Cardiac muscle cell (in vitro differentiated cells and primary cell): ENCODE measurements at regions not wholly inside any gene's neighbourhood (a gene's known extent, or its start where the extent isn't known, plus 50 kb on each side); places are given as distances from the start of the nearest gene placed in this dataset.
A peak's percentile ranks its signal among the peaks of the same experiment; 100 is the strongest.

ENCODE experiments used
- DNase-seq, 2 donors: peaks; one replicate each; pipeline versions ENCODE4 v3.0.0 to v3.0.0-alpha.2; 2010 to 2017; ENCODE audit warnings: low read depth in 1 of 2, low spot score in 1 of 2
- H3K27ac ChIP-seq: fragments of 200-600 bp; sonication (generic); 2 replicates; pipeline ENCODE4 v1.5.1; 2016
- H3K27me3 ChIP-seq: fragments of 200-600 bp; sonication (generic); 2 replicates; pipeline ENCODE4 v1.6.0; 2016; ENCODE audit warnings: control low read depth
- H3K36me3 ChIP-seq: fragments of 200-600 bp; sonication (generic); 2 replicates; pipeline ENCODE4 v1.5.1; 2016; ENCODE audit warnings: control low read depth
- H3K4me1 ChIP-seq: fragments of 200-600 bp; sonication (generic); 2 replicates; pipeline ENCODE4 v1.8.1; 2017; ENCODE audit warnings: low read depth, mild to moderate bottlenecking, mixed run types
- H3K4me3 ChIP-seq: fragments of 200-600 bp; sonication (generic); 2 replicates; pipeline ENCODE4 v1.5.1; 2016; ENCODE audit warnings: mild to moderate bottlenecking
- H3K9me3 ChIP-seq: fragments of 200-600 bp; sonication (generic); 2 replicates; pipeline ENCODE4 v1.5.1; 2017; ENCODE audit warnings: low read depth, mild to moderate bottlenecking, control low read depth
- TF ChIP-seq, protein P1 (sequence below): IDR thresholded peaks from 2 replicates; pipeline ENCODE4 v1.5.1; 2012; ENCODE audit warnings: low read depth, mild to moderate bottlenecking, low read length

DNA sequence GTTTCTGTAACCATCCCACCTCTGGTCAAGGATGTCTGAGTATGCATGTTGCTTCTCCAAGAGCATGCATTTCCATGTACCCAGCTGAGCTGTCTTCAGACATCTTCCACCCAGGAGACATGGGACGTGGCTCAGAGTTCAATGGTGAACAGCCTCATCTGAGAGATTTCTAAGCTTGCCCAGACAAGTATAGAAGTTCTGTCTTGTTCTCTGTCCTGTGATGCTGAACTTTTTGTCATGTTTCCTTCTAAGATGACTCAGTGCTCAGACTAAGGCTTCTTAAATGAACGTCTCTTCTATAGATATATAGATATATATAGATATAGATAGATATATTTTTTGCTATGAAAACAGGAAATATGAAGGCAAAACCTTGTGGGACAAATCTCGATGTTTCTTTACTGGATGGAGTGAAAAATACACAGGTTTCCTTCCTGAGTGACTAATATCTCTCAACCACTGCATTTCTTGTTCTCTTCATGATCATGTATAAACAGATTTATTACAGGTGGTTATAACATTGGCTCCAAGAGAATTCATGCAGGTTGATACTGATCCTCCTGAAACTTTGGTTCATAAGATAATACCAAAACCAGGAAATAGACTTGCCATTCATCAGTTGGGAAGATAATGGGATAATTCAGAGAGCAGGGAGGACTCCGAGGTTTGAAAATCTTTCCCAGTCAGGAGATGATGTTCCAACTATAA is 168.2 kb downstream of the ZNF518B start:
- no peaks in the 10 kb centered on the region for H3K4me1 ChIP-seq
- no peak overlapping the region for H3K4me3 ChIP-seq
- no peak overlapping the region for H3K27ac ChIP-seq
- H3K36me3 ChIP-seq, result no peaks in the 10 kb centered on the region
- no peak for DNase-seq
- TF ChIP-seq, protein P1, sequence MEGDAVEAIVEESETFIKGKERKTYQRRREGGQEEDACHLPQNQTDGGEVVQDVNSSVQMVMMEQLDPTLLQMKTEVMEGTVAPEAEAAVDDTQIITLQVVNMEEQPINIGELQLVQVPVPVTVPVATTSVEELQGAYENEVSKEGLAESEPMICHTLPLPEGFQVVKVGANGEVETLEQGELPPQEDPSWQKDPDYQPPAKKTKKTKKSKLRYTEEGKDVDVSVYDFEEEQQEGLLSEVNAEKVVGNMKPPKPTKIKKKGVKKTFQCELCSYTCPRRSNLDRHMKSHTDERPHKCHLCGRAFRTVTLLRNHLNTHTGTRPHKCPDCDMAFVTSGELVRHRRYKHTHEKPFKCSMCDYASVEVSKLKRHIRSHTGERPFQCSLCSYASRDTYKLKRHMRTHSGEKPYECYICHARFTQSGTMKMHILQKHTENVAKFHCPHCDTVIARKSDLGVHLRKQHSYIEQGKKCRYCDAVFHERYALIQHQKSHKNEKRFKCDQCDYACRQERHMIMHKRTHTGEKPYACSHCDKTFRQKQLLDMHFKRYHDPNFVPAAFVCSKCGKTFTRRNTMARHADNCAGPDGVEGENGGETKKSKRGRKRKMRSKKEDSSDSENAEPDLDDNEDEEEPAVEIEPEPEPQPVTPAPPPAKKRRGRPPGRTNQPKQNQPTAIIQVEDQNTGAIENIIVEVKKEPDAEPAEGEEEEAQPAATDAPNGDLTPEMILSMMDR, result no peak
- no peaks in the 10 kb centered on the region for H3K27me3 ChIP-seq
- H3K9me3 ChIP-seq, result no peaks in the 10 kb centered on the region

DNA sequence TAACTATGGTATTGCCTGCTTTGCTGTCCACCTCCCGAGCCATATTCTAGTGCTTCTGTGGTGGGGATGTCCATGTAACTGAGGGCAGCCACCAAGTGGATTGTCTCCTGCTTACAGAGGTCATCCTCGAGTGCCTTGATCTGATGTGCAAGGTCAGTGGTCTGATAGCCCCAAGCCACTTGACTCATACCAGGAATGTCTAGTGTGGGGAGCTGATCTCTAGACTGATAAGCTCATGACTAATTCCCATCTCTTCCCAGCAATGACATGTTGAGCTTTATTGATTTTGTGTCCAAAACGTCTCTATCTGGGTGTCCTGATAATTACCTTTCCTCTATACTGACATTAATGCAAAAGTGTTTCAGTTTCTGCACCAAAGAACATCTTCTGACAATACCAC is 168.4 kb upstream of the WDR1 start:
- H3K9me3 ChIP-seq, result no peaks in the 10 kb centered on the region
- no peaks in the 10 kb centered on the region for H3K27me3 ChIP-seq
- TF ChIP-seq, protein P1, result no peak
- no peak overlapping the region for H3K4me3 ChIP-seq
- DNase-seq, result no peak
- H3K36me3 ChIP-seq, result no peaks in the 10 kb centered on the region
- no peaks in the 10 kb centered on the region for H3K4me1 ChIP-seq
- H3K27ac ChIP-seq, result no peak overlapping the region

DNA sequence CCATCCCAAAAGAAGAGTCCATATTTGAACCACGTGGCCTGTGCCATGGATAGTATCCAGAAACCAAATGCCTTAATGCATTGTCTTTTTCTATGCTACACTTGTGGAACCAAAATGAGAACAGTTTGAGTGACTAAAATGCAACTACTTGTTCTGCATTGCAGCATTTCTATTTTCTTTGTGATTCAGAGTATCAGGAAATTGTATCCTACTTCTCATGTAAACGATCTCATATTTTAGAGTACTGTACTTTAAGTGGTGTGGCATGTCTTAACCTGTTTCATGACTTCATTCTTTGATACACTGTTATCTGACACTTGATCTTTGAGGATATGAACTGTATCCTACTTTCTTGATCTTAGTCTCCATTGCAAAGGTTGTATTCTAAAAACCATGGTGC is 167.2 kb upstream of the WDR1 start:
- Histone ChIP-seq H3K9me3 (no peaks in the 10 kb centered on the region), H3K4me1 (no peaks in the 10 kb centered on the region), H3K27me3 (no peaks in the 10 kb centered on the region), H3K36me3 (no peaks in the 10 kb centered on the region), H3K27ac (no peak overlapping the region), H3K4me3 (no peak overlapping the region)
- DNase-seq, result no peak
- TF ChIP-seq, protein P1, result no peak

DNA sequence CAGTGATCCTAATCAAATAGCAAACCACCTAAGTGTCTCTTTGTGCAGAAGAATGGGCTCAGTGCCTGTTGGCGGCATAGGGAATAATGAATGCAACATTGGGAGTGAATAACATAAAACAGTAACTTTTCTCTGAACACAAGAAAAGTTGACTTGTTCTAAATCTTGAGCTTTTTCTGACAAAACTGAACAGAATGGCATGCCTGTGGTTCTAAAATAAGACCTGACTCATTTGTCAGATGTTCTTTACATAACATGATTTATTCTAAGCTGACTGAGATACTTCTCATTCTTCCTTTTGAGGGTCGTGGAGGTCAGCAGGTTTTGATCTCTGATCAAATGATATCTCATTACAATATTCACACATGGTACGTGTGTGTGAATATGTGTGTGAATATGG is 165.4 kb upstream of the WDR1 start:
- no peak overlapping the region for H3K4me3 ChIP-seq
- peak in 1 of 2 donors; percentile 9 for DNase-seq
- no peaks in the 10 kb centered on the region for H3K27me3 ChIP-seq
- no peaks in the 10 kb centered on the region for H3K4me1 ChIP-seq
- H3K36me3 ChIP-seq, result no peaks in the 10 kb centered on the region
- TF ChIP-seq, protein P1, result no peak
- H3K9me3 ChIP-seq, result no peaks in the 10 kb centered on the region
- H3K27ac ChIP-seq, result no peak overlapping the region

DNA sequence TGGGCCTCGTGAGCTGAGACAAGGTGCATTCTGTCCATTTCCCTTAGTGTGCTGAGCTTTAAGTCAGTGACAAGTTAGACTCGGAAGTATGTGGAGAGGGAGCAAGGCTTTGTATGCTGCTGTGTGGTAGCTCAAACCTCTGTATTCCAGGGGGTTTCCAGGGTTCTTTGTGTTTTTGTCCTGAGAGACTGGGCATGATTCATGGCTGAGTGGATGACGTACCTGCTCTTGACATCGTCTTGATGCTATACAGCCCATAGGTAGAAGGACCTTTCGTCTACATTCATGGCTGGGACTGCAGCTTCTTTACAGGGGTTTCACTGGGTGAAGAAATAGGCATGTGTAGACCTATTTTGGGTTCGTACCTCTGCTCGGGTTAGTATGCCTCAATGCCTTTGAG is 162.7 kb upstream of the WDR1 start:
- no peaks in the 10 kb centered on the region for H3K9me3 ChIP-seq
- H3K27ac ChIP-seq, result no peak overlapping the region
- TF ChIP-seq, protein P1, result no peak
- H3K4me3 ChIP-seq, result no peak overlapping the region
- no peaks in the 10 kb centered on the region for H3K27me3 ChIP-seq
- H3K4me1 ChIP-seq, result no peaks in the 10 kb centered on the region
- no peaks in the 10 kb centered on the region for H3K36me3 ChIP-seq
- DNase-seq, result no peak
